ENCODE measurements at regions not wholly inside any gene's neighbourhood (a gene's known extent, or its start where the extent isn't known, plus 50 kb on each side); places are given as distances from the start of the nearest gene placed in this dataset.

DNA sequence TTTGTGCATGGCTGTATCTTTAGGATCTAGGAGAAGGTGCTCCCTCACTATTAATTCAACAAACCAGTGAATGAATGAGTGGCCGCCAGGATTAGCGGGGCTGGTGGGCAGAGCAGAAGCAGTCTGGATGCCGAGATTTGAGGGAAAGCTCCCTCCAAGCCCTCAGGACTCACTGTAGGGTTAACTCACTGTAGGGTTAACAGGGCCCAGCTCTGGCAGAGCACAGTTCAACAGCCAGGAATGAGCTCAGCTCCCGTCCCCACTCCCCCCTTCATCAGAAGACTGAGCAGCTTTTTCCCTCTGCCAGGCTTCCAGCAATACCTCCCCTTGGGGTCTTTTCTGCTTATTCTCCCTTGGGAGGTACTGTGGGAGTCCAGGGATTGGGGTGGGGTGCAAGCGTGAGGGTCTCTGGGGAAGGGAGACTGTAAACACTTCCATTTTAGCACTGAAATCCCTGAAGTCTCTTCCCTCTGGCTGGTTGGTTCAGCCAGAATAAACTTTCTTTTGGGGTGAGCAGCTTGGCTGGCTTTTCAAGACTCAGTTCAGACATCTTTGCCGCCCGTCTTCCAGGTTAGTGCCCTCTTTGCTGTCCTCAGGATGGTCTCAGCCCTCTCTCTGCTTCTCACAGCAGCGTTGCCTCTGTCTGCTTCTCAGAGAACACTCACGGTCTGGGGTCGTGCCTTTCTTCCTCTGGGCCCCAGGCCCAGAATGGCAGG lies 53.7 kb upstream of the WSB1 start:
- TF ChIP-seq, protein P1, sequence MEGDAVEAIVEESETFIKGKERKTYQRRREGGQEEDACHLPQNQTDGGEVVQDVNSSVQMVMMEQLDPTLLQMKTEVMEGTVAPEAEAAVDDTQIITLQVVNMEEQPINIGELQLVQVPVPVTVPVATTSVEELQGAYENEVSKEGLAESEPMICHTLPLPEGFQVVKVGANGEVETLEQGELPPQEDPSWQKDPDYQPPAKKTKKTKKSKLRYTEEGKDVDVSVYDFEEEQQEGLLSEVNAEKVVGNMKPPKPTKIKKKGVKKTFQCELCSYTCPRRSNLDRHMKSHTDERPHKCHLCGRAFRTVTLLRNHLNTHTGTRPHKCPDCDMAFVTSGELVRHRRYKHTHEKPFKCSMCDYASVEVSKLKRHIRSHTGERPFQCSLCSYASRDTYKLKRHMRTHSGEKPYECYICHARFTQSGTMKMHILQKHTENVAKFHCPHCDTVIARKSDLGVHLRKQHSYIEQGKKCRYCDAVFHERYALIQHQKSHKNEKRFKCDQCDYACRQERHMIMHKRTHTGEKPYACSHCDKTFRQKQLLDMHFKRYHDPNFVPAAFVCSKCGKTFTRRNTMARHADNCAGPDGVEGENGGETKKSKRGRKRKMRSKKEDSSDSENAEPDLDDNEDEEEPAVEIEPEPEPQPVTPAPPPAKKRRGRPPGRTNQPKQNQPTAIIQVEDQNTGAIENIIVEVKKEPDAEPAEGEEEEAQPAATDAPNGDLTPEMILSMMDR (IDR thresholded peaks at IDR 0.05): no peak
- TF ChIP-seq POLR2AphosphoS5 (IDR thresholded peaks at IDR 0.05): no peak
